DMS153 treated with DMSO at 0.1 percent for 48 hours (cell line): ENCODE measurements at regions not wholly inside any gene's neighbourhood (a gene's known extent, or its start where the extent isn't known, plus 50 kb on each side); places are given as distances from the start of the nearest gene placed in this dataset.
A peak's percentile ranks its signal among the peaks of the same experiment; 100 is the strongest.
"Not testable (repeated sequence)": the region's sequence is repeated elsewhere in the genome, so short reads cannot be mapped to it uniquely, and the experiment has no call there.

Source experiments
- DNase-seq: peaks from one replicate; lab custom pipeline; 2025; ENCODE audit not compliant: unreplicated experiment; lab: John Stamatoyannopoulos, UW

DNA sequence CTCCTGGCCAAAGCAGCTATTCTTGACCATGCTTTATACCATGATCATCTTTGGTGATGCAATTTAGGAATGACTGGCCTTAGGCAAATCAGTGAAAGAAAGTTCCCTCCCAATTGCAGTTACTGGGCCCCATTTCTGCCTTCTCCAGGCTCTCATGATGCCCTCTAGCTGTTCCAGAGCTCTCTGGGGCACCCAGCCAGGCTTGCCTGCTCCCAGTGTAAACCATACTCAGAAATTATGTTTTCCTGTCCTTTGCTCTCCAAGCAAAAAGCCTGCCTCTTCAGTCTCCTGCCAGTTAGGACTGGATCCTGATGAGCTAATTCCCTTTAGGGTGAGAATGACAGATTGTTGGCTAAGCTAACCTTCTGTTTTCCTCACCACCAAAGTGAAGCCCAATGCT is 85.3 kb upstream of the RBPJ start:
- DNase-seq: peak; percentile 24

DNA sequence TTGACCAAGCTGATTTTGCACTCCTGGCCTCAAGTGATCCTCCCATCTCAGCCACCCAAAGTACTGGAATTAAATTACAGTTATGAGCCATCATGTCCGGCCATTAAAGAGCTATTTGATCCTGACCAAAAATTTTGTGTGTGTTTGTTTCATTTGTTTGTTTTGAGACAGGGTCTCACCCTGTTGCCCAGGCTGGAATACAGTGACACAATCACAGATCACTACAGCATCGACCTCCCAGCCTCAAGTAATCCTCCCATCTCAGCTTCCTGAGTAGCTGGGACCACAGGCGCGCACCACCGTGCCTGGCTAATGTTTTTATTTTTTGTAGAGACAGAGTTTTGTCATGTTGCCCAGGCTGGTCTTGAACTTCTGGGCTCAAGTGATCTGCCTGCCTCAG is 82.9 kb upstream of the RBPJ start:
- DNase-seq: no peak

DNA sequence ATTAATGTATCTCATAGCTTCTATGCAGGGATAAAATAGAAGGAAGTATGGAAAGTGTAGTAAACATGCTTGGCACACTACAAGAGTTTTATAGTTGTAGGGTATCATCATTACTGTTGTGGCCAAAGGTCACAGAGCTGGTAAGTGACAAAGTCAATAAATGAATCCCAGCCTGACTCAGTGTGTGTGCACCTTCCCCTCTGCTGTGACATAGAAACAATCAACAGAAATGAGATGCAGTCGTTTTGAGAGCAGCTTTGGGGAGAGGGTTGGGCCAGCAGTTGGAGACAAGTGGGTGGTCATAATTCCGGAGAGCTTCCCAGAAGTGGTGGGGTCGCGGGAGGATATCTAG is 82.4 kb upstream of the RBPJ start:
- peak; percentile 79 for DNase-seq

DNA sequence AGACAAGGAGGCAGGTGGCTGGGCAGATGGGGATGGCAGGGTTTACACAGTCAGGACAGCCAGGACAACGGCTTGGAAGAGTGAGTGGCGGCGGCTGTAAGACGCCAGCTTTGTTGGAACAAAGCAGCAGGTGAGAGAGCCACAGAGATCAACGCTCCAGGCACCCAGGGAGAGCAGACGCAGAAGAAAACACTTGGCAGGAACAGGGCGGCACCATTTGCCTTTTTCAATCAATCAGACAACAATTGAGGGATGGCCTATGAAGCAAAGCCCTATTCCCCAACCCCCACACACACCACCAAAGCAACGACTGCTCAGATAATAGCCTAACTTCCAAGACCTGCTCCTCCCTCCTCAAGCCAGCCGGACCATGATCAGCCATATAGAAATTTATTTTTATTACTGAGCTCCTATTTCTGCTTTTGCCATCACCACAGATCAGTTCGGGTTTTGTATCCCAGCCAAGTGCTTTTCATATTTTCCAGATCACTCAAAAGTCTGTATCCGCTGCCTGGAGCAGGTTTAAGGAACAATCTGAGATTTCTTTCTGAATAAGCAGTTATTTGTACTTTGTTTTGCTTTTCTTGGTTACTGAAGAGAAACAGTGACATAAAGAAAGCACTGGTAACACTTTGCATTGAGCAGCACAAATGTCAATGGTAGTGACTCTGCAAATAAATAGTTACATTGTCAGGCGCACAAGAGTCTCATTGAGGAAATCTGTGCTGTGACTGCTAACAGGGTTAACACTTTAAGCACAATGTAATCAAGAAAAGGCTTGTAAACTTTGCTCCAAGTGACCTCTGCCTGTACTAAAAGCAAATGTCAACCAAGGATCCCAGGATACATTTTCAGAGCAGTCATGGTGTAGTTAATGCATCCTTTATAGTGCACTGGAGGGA is 81.8 kb upstream of the RBPJ start:
- peak; percentile 79 for DNase-seq

DNA sequence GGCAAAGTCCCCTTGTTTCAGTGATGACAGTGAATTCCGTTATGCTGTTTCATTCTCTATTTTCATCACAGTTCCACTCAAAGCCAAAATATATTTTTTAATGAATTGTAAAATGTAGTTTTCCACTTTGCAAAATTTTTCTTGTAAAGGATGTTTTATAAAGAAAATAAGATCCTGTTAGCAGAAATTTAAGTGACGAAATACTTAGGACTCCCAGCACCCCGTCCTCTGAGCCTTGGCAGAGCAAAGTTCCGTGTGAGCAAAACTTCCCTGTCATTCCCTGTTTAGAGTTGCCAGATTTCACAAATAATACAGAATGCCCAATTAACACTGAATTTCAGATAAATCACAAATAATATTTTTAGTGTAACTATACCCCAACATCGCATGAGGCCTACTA is 81.0 kb upstream of the RBPJ start:
- no peak for DNase-seq

DNA sequence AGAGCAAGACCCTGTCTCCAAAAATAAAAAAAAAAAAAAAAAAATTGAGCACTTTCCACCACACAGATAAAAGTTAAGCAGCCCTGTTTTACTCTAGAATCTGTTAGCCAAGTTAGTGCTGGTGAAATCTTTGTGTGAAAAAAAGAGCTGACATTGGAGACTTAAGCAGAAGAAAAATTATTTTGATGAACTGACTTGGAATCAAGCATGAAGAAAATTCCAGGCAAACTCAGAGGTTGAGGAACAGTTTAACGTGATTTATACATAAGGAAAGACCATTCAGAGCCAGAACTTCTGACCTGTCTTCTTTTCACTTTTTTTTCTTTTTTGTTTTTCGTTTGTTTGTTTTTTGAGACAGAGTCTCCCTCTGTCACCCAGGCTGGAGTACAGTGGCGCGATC is 79.6 kb upstream of the RBPJ start:
- DNase-seq: no peak

DNA sequence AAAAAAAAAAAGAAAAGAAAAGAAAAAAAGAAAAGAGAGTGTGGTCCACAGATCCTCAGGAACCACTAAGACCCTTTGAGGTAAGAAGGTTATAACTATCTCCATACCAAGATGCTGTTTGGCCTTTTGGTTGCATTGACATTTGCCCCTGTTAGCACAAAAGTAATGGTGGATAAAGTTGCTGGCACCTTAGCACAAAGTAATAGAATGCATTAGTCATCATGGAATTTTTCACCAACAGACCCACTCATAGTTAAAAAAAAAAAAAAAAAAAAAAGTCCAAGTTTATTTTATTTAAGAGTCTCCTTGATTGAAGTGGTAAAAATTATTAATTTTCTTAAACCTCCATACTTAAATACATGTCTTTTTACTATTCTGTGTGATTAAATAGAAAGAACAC is 78.4 kb upstream of the RBPJ start:
- DNase-seq: no peak

DNA sequence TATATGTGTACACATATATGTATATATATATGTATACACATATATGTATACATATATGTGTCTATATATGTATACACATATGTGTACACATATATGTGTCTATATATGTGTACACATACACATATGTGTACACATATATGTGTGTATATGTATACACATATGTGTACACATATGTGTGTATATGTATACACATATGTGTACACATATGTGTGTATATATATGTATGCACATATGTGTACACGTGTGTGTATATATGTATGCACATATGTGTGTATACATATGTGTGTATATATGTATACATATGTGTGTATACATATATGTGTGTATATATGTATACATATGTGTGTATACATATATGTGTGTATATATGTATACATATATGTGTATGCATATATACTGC is 76.7 kb upstream of the RBPJ start:
- not testable (repeated sequence) for DNase-seq

DNA sequence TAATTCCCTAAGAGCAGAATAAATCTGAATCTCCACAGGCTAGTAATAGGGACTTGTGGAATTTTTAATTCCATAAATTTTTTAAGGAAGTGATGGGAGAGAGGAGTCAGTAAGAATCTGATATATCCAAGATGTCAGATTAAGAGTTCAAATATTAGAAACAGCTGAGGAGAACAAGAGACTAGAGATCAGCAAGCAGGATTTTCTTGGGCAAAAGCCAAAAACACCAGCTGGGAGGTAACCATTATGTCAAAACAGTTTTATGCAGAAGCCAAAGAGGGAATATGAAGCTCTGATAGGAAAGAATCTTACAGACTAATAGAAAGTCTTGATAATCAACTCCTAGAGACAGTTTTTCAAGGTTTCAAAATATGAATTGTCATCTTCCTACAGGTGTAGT is 72.2 kb upstream of the RBPJ start:
- DNase-seq: no peak

DNA sequence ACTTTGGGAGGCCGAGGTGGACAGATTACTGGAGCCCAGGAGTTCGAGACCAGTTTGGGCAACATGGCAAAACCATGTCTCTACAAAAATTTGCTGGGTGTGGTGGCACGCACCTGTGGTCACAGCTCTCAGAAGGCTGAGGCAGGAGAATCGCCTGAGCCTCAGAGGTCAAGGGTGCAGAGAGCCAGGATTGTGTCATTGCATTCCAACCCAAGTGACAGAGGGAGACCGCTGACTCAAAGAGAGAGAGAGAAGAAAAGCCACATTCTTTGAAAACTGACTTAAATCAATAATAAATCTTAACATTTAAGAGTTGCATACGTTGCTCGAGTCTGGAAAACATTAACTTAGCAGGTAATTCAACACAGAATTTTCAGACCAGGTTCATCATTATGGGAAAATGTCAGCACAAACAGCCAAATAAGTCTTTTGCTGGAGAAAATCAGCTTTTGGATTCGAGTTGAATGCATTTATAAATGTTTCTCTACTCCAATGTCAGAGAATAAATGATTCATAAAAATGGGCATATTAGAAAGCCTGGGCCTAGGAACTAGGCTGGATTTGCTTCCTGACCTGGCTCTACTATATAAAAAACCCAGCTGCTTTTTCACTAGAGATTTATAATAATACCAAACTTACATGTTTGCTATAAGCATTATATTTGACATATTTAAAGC is 68.3 kb upstream of the RBPJ start:
- no peak for DNase-seq

DNA sequence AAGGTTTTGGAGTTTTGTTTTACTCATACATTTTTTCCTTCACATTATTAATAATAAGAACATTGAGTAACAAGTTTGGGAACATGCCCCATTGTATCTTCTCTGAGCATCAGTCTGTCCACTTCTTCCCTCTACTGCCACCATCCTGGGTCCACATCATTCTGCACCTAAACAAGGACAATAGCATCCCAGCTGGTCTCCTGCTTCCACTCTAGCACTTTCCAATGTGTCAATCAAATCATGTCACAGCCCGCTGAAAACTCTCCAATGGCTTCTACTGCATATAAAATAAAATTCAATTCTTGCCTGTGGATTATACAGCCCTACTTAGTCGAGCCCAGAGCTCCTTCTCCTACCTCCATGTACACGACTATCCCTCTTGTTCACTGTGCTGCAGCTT is 66.8 kb upstream of the RBPJ start:
- no peak for DNase-seq

DNA sequence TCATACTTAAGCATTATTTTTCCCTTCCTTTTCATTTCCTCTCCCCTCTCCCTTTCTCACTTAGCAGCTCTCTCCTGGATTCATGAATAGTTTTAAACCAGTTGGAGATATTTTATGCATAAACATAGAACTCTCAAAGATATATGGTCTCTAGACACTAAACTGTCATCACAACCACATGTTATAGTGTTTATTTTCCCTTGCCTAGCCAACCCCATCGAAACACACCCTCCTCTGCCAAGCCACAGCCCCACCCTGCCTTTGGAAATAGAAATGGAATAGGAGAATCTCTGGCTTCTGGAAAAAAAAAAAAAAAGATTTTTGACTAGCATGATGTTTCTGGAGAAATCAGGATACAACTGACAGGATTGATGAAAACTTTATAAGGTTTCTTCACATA is 64.8 kb upstream of the RBPJ start:
- no peak for DNase-seq

DNA sequence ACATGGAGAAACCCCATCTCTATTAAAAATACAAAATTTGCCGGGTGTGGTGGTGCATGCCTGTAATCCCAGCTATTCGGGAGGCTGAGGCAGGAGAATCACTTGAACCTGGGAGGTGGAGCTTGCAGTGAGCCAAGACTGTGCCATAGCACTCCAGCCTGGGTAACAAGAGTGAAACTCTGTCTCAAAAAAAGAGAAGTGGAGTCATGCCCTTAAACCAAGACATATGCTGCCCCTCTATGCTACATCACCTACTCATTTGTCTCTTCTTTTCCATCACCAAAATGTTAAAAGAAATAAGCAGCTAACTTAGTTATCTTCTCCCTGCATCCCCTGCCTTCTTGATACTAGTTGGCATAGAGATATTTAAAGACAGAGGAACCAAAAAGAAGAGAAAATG is 63.4 kb upstream of the RBPJ start:
- DNase-seq: not testable (repeated sequence)

DNA sequence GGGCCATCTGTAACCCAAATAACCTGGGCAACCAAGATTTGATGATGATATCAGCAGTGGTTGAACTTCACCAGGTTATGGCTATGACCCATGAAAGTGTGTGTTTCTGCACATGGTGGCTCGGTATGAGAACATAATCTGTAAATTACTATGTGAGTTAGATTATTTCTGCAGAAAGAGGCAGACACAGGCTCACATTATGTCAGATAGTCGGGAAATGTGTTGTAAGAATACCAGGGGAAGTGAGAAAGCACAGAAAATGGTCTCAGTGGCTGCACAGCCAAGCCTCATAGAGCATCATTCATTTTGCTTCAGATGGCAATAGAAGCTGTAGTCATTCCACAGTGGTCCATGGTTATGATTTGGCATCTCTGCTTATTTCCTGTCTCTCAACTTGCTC is 63.0 kb upstream of the RBPJ start:
- DNase-seq: no peak

DNA sequence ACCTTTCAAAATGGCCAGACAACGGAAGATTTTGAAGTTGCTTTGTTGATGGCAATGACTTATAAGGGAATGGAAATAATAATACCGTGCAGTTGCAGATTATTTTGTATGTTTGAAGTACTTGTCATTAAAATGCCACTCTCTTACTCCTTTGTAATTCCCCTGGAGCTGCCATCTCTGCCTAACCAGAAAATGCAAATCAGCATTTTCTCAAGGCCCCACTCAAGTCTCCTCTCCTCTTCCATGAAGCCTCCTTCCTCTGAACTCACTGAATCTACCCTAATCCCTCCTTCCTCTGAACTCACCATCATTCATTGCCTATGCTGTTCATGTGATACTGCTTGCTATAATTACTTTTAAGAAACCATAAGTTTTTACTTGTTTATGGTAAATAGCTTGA is 60.2 kb upstream of the RBPJ start:
- no peak for DNase-seq

DNA sequence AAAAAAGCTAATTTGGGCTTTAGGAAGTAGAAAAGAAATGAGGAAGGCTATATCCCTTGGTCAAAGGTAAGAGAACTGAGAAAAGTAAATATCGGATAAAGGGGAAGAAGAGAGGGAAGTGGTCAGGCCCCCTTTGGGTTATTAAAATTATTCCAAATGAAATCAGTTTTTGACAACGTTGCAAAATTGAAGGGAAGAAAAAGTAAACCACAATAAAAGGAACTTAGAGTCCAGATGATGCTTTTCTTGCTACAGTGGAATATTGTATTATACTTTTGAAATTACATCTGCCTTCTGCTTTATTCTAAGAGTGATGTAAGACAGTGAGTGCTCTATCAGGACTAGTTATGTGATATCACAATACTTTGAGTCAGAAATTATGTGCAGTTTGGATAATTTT is 59.4 kb upstream of the RBPJ start:
- no peak for DNase-seq

DNA sequence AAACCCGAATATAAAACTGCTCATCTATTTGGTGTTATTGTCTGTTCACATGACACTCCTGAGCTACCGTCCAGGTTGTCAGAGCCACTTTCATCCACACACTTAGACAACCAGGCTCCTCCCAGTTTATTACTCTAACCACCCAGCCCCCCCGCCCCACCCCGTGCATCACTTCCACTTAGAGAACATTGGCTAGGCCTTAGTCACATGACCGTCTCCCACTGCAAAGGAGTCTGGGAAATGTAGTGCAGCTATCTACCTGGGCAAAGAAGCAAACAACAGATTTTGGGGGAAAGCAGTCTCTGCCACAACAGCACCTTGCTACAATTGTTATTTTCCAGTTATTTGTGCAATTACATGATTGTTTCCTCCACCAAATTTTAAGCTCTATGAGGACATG is 57.6 kb upstream of the RBPJ start:
- no peak for DNase-seq

DNA sequence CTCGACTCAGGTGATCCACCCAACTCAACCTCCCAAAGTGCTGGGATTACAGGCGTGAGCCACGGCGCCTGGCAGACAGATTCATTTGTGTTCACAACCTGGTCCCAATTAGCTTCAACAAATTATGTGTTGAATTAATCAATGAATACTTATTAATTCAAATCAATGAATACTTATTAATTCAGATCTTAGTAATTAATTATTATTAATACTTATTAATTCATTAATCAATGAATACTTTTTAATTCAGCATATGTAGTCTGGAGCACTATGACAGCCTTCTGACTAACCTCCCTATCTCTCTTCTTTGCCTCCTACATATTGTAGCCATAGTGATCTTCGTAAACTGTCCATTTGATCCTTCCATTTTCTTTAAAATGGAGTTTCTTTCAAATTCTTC is 56.7 kb upstream of the RBPJ start:
- no peak for DNase-seq

DNA sequence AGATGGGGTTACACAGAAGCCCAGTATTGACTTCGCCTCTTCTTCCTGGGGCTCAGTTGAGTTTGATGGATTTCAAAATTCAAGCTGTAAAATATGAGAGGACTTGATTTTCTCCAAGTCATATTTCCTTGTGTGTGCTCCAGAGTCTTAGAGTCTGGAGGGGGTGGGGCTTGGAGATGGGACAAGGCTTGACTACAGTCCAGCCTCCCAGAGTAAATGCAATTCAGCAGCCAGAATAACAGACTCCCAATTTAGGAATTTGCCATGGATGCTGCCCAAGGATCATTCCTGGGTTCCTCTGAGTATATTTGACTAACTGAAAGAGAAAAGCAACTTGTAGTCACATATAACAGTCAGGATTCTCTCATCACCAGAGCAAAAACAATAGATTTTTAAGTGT is 53.7 kb upstream of the RBPJ start:
- no peak for DNase-seq

DNA sequence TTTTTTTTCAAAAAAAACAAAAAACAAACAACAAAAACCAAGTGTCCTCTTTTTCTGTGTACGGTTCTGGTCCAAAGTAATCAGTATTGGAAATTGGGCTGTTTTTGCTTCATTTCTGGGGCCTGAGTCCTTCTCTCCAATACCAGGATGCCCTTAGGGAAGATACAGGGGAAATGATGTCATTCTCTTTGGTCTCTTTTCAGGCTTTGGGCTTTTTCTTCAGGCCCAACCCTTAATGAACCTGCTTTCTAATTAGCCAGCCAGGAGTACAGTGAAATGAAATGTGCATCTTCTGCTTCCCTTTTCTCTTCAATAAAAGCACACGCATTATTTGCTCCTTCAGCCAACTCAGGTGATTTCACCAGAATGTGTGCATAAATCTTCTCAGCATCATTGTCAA is 52.6 kb upstream of the RBPJ start:
- DNase-seq: no peak

DNA sequence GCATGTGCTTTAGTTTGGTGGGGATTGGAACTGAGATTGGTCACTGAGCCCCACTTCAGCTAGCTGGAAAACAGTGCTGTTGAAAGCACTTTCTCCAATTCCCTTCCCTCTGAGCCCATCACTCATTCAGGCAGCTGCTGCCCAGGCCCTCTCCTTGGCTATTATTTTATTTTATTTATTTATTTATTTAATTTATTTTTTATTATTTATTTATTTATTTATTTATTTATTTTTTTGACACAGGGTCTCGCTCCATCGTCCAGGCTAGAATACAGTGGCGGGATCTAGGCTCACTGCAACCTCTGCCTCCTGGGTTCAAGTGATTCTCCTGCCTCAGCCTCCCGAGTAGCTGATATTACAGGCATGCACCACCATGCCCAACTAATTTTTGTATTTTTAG is 51.8 kb upstream of the RBPJ start:
- DNase-seq: no peak
